HG02610 (cell line): ENCODE measurements at regions not wholly inside any gene's neighbourhood (a gene's known extent, or its start where the extent isn't known, plus 50 kb on each side); places are given as distances from the start of the nearest gene placed in this dataset.
A peak's percentile ranks its signal among the peaks of the same experiment; 100 is the strongest.
"Not testable (repeated sequence)": the region's sequence is repeated elsewhere in the genome, so short reads cannot be mapped to it uniquely, and the experiment has no call there.

Experiments used
- ATAC-seq: cut with Tn5 transposase; IDR thresholded peaks from one replicate; pipeline ENCODE4 v1.9.1; 2021; ENCODE audit warnings: mild to moderate bottlenecking, moderate library complexity; ENCODE audit not compliant: unreplicated experiment

- ATAC-seq = no peak
These were observed 1245.3 kb downstream of the ROBO2 start for GRCh38 chr3:78285032-78285728.

- ATAC-seq = no peak
These were observed 1247.2 kb downstream of the ROBO2 start for GRCh38 chr3:78287085-78287484.

GRCh38 chr3:78293284-78293683, 1253.4 kb downstream of the ROBO2 start:
- ATAC-seq = no peak

- no peak for ATAC-seq
These were observed 1264.2 kb downstream of the ROBO2 start for GRCh38 chr3:78304115-78304514.

GRCh38 chr3:78312851-78313250, 1273.0 kb downstream of the ROBO2 start:
- no peak for ATAC-seq

GRCh38 chr3:78313332-78313731, 1273.4 kb downstream of the ROBO2 start:
- no peak for ATAC-seq

GRCh38 chr3:78314327-78314726, 1274.4 kb downstream of the ROBO2 start:
- ATAC-seq = no peak

- ATAC-seq = no peak
These were observed 1277.9 kb downstream of the ROBO2 start for GRCh38 chr3:78317774-78318173.

GRCh38 chr3:78322780-78323179, 1282.9 kb downstream of the ROBO2 start:
- no peak for ATAC-seq

- ATAC-seq = no peak
These were observed 1297.9 kb downstream of the ROBO2 start for GRCh38 chr3:78337801-78338211.

GRCh38 chr3:78338405-78338804, 1298.5 kb downstream of the ROBO2 start:
- peak; percentile 98 for ATAC-seq

GRCh38 chr3:78343221-78343620, 1303.3 kb downstream of the ROBO2 start:
- no peak for ATAC-seq

- not testable (repeated sequence) for ATAC-seq
These were observed 1304.4 kb downstream of the ROBO2 start for GRCh38 chr3:78344267-78344666.

GRCh38 chr3:78344918-78345317, 1305.0 kb downstream of the ROBO2 start:
- ATAC-seq = no peak

GRCh38 chr3:78347176-78347575, 1307.3 kb downstream of the ROBO2 start:
- ATAC-seq = no peak

- no peak for ATAC-seq
These were observed 1308.8 kb downstream of the ROBO2 start for GRCh38 chr3:78348664-78349063.

- ATAC-seq = no peak
These were observed 1309.7 kb downstream of the ROBO2 start for GRCh38 chr3:78349571-78349970.

GRCh38 chr3:78351334-78351733, 1311.4 kb downstream of the ROBO2 start:
- ATAC-seq = no peak

- no peak for ATAC-seq
These were observed 1313.3 kb downstream of the ROBO2 start for GRCh38 chr3:78353231-78353630.

GRCh38 chr3:78360849-78361248, 1321.0 kb downstream of the ROBO2 start:
- ATAC-seq = no peak

GRCh38 chr3:78368636-78369345, 1328.9 kb downstream of the ROBO2 start:
- no peak for ATAC-seq

- no peak for ATAC-seq
These were observed 1350.3 kb downstream of the ROBO2 start for GRCh38 chr3:78390221-78390620.
